OCI-LY1 (cell line): ENCODE measurements at regions not wholly inside any gene's neighbourhood (a gene's known extent, or its start where the extent isn't known, plus 50 kb on each side); places are given as distances from the start of the nearest gene placed in this dataset.

ENCODE experiments used
- H2AFZ ChIP-seq: fragments of 200-600 bp; sonication (generic), shearing (Covaris generic); 2 replicates; pipeline ENCODE4 v1.6.0; 2014; ENCODE audit warnings: antibody characterized with exemption, mild to moderate bottlenecking, low read length
- H3F3A ChIP-seq: fragments of 200-600 bp; sonication (generic), shearing (Covaris generic); 2 replicates; pipeline ENCODE4 v1.6.0; 2014; ENCODE audit warnings: mild to moderate bottlenecking, antibody characterized with exemption, low read length, moderate library complexity; ENCODE audit not compliant: insufficient read depth
- H3K27ac ChIP-seq: fragments of 200-600 bp; sonication (generic); 2 replicates; pipeline ENCODE4 v1.5.1; 2014; ENCODE audit warnings: low read length, mixed run types, mild to moderate bottlenecking, low read depth; ENCODE audit not compliant: poor library complexity, severe bottlenecking
- H3K27me3 ChIP-seq: fragments of 200-600 bp; sonication (generic); 2 replicates; pipeline ENCODE4 v1.6.0; 2014; ENCODE audit warnings: antibody characterized with exemption, mild to moderate bottlenecking, low read length, moderate library complexity; ENCODE audit not compliant: insufficient read depth
- H3K36me3 ChIP-seq: fragments of 200-600 bp; sonication (generic); 2 replicates; pipeline ENCODE4 v1.6.1; 2014; ENCODE audit warnings: mild to moderate bottlenecking, antibody characterized with exemption, low read length, moderate library complexity, mixed read lengths; ENCODE audit not compliant: insufficient read depth
- H3K4me1 ChIP-seq: fragments of 200-600 bp; sonication (generic); 2 replicates; pipeline ENCODE4 v1.5.1; 2014; ENCODE audit warnings: mild to moderate bottlenecking, low read length, moderate library complexity; ENCODE audit not compliant: insufficient read depth, severe bottlenecking
- H3K4me2 ChIP-seq: fragments of 200-600 bp; sonication (generic), shearing (Covaris generic); 2 replicates; pipeline ENCODE4 v1.6.1; 2014; ENCODE audit warnings: low read length
- H3K4me3 ChIP-seq: fragments of 200-600 bp; sonication (generic); 2 replicates; pipeline ENCODE4 v1.5.1; 2014; ENCODE audit warnings: low read length, low read depth, mild to moderate bottlenecking, mixed read lengths; ENCODE audit not compliant: poor library complexity, severe bottlenecking
- H3K79me2 ChIP-seq: fragments of 200-600 bp; shearing (Covaris generic); 2 replicates; pipeline ENCODE4 v1.6.1; 2016; ENCODE audit warnings: mixed run types, low read length, mixed read lengths; ENCODE audit not compliant: insufficient read depth
- H3K9ac ChIP-seq: fragments of 200-600 bp; sonication (generic), shearing (Covaris generic); 2 replicates; pipeline ENCODE4 v1.6.1; 2014; ENCODE audit warnings: mild to moderate bottlenecking, low read length, mixed read lengths
- H3K9me2 ChIP-seq: fragments of 200-600 bp; sonication (generic), shearing (Covaris generic); 2 replicates; pipeline ENCODE4 v1.6.1; 2014; ENCODE audit warnings: low read depth, mild to moderate bottlenecking, low read length, mixed read lengths
- H3K9me3 ChIP-seq: fragments of 200-600 bp; shearing (Covaris generic); 2 replicates; pipeline ENCODE4 v1.6.1; 2014; ENCODE audit warnings: low read length, mixed read lengths
- H4K20me1 ChIP-seq: fragments of 200-600 bp; sonication (generic), shearing (Covaris generic); 2 replicates; pipeline ENCODE4 v1.6.0; 2016; ENCODE audit warnings: mild to moderate bottlenecking, low read length; ENCODE audit not compliant: insufficient read depth
- CTCF ChIP-seq: fragments of 200-600 bp; sonication (generic), shearing (Covaris generic); IDR thresholded peaks from 2 replicates; pipeline ENCODE4 v1.5.1; 2017; ENCODE audit warnings: mild to moderate bottlenecking, antibody characterized with exemption, low read length, moderate library complexity, mixed read lengths
- EZH2 ChIP-seq: fragments of 200-600 bp; sonication (generic), shearing (Covaris generic); IDR thresholded peaks from 2 replicates; pipeline ENCODE4 v1.8.0; 2017; ENCODE audit warnings: borderline replicate concordance, mixed run types, mild to moderate bottlenecking, antibody characterized with exemption, low read length, moderate library complexity, mixed read lengths

- no peak overlapping the region for H3K27ac ChIP-seq
- no peaks in the 10 kb centered on the region for H3F3A ChIP-seq
- no peak overlapping the region for H3K4me3 ChIP-seq
- no peaks in the 10 kb centered on the region for H3K4me1 ChIP-seq
- H3K9me3 ChIP-seq, result no peaks in the 10 kb centered on the region
- no peaks in the 10 kb centered on the region for H3K27me3 ChIP-seq
- H4K20me1 ChIP-seq, result no peaks in the 10 kb centered on the region
- H3K9ac ChIP-seq, result no peak overlapping the region
- H3K9me2 ChIP-seq, result no peaks in the 10 kb centered on the region
- TF ChIP-seq CTCF, result no peak
- no peak for TF ChIP-seq EZH2
- no peak overlapping the region for H2AFZ ChIP-seq
- no peaks in the 10 kb centered on the region for H3K79me2 ChIP-seq
- no peaks in the 10 kb centered on the region for H3K36me3 ChIP-seq
- H3K4me2 ChIP-seq, result no peak overlapping the region
Observed at GRCh38 chr5:128736553-128736952, 198.5 kb upstream of the FBN2 start.

GRCh38 chr5:128749136-128749898, 211.3 kb upstream of the FBN2 start:
- Histone ChIP-seq H3K9me2 (no peaks in the 10 kb centered on the region), H3K4me3 (no peak overlapping the region), H4K20me1 (no peaks in the 10 kb centered on the region), H3F3A (no peaks in the 10 kb centered on the region), H3K4me2 (no peak overlapping the region), H3K36me3 (no peaks in the 10 kb centered on the region), H3K9me3 (no peaks in the 10 kb centered on the region), H3K27me3 (no peaks in the 10 kb centered on the region), H3K9ac (no peak overlapping the region), H3K79me2 (no peaks in the 10 kb centered on the region), H3K27ac (no peak overlapping the region), H2AFZ (no peak overlapping the region), H3K4me1 (no peaks in the 10 kb centered on the region)
- TF ChIP-seq CTCF (no peak), EZH2 (no peak)

GRCh38 chr5:128750155-128750554, 212.1 kb upstream of the FBN2 start:
- H3K27ac ChIP-seq, result no peak overlapping the region
- no peaks in the 10 kb centered on the region for H3F3A ChIP-seq
- H3K4me1 ChIP-seq, result no peaks in the 10 kb centered on the region
- no peaks in the 10 kb centered on the region for H3K9me2 ChIP-seq
- H3K27me3 ChIP-seq, result no peaks in the 10 kb centered on the region
- no peak for TF ChIP-seq CTCF
- TF ChIP-seq EZH2, result no peak
- no peak overlapping the region for H3K4me3 ChIP-seq
- H4K20me1 ChIP-seq, result no peaks in the 10 kb centered on the region
- no peaks in the 10 kb centered on the region for H3K36me3 ChIP-seq
- H3K9ac ChIP-seq, result no peak overlapping the region
- no peak overlapping the region for H2AFZ ChIP-seq
- no peaks in the 10 kb centered on the region for H3K9me3 ChIP-seq
- no peaks in the 10 kb centered on the region for H3K79me2 ChIP-seq
- no peak overlapping the region for H3K4me2 ChIP-seq
